Astrocyte (in vitro differentiated cells and primary cell): ENCODE measurements at regions not wholly inside any gene's neighbourhood (a gene's known extent, or its start where the extent isn't known, plus 50 kb on each side); places are given as distances from the start of the nearest gene placed in this dataset.

Source experiments
- DNase-seq: peaks from one replicate; pipeline ENCODE4 v3.0.0-alpha.2; 2010; ENCODE audit warnings: low read depth
- FAIRE-seq: peaks from 2 replicates; lab custom pipeline; 2011; peaks lifted over from hg19 to GRCh38; lab: Jason Lieb, UNC
- H2AFZ ChIP-seq: 2 replicates; pipeline ENCODE4 v1.6.0; 2012; ENCODE audit warnings: low read depth, low read length, inconsistent platforms
- H3K27ac ChIP-seq: 2 replicates; pipeline ENCODE4 v1.5.1; 2011; ENCODE audit warnings: low read depth, low read length, inconsistent platforms
- H3K27me3 ChIP-seq: 2 replicates; pipeline ENCODE4 v1.6.0; 2011; ENCODE audit warnings: low read length, inconsistent platforms; ENCODE audit not compliant: insufficient read depth
- H3K36me3 ChIP-seq: 2 replicates; pipeline ENCODE4 v1.5.1; 2011; ENCODE audit warnings: low read length, inconsistent platforms; ENCODE audit not compliant: insufficient read depth
- H3K4me1 ChIP-seq: 2 replicates; pipeline ENCODE4 v1.5.1; 2011; ENCODE audit warnings: low read length, inconsistent platforms; ENCODE audit not compliant: insufficient read depth
- H3K4me2 ChIP-seq: 2 replicates; pipeline ENCODE4 v1.6.0; 2012; ENCODE audit warnings: low read length, inconsistent platforms
- H3K4me3 ChIP-seq: 2 replicates; pipeline ENCODE4 v1.5.1; 2011; ENCODE audit warnings: low read depth, mild to moderate bottlenecking, low read length, inconsistent platforms; ENCODE audit not compliant: insufficient read depth
- H3K79me2 ChIP-seq: 2 replicates; pipeline ENCODE4 v1.6.0; 2012; ENCODE audit warnings: mild to moderate bottlenecking, low read length, inconsistent platforms; ENCODE audit not compliant: insufficient read depth
- H3K9ac ChIP-seq: 2 replicates; pipeline ENCODE4 v1.6.0; 2012; ENCODE audit warnings: mild to moderate bottlenecking, low read length, inconsistent platforms
- H3K9me3 ChIP-seq: 2 replicates; pipeline ENCODE4 v1.5.1; 2012; ENCODE audit warnings: low read depth, mild to moderate bottlenecking, low read length, inconsistent platforms; ENCODE audit not compliant: insufficient read depth
- H4K20me1 ChIP-seq: 2 replicates; pipeline ENCODE4 v1.6.0; 2012; ENCODE audit warnings: low read length, inconsistent platforms; ENCODE audit not compliant: insufficient read depth
- H3K27ac Mint-ChIP-seq: one replicate; pipeline ENCODE4 v1.8.0; 2021; ENCODE audit warnings: mild to moderate bottlenecking, mixed read lengths; ENCODE audit not compliant: unreplicated experiment
- H3K27me3 Mint-ChIP-seq: one replicate; pipeline ENCODE4 v1.8.0; 2021; ENCODE audit warnings: low read depth, mixed read lengths; ENCODE audit not compliant: unreplicated experiment
- H3K36me3 Mint-ChIP-seq: one replicate; pipeline ENCODE4 v1.8.0; 2021; ENCODE audit warnings: low read depth, mixed read lengths; ENCODE audit not compliant: unreplicated experiment
- H3K4me1 Mint-ChIP-seq: one replicate; pipeline ENCODE4 v1.8.0; 2021; ENCODE audit warnings: low read depth, mixed read lengths; ENCODE audit not compliant: unreplicated experiment
- H3K4me3 Mint-ChIP-seq: one replicate; pipeline ENCODE4 v1.8.0; 2021; ENCODE audit warnings: mild to moderate bottlenecking, moderate library complexity, mixed read lengths; ENCODE audit not compliant: unreplicated experiment
- H3K9me3 Mint-ChIP-seq: one replicate; pipeline ENCODE4 v1.8.0; 2021; ENCODE audit warnings: mild to moderate bottlenecking, mixed read lengths; ENCODE audit not compliant: unreplicated experiment
- EZH2 ChIP-seq: IDR thresholded peaks from 2 replicates; pipeline ENCODE4 v1.6.1; 2012; ENCODE audit warnings: mild to moderate bottlenecking, low read length, inconsistent platforms; ENCODE audit not compliant: insufficient read depth
- TF ChIP-seq, protein P1 (sequence below): IDR thresholded peaks from 2 replicates; pipeline ENCODE4 v1.5.1; 2011; ENCODE audit warnings: low read depth, mild to moderate bottlenecking, inconsistent platforms, low read length, moderate library complexity; ENCODE audit not compliant: insufficient read depth

DNA sequence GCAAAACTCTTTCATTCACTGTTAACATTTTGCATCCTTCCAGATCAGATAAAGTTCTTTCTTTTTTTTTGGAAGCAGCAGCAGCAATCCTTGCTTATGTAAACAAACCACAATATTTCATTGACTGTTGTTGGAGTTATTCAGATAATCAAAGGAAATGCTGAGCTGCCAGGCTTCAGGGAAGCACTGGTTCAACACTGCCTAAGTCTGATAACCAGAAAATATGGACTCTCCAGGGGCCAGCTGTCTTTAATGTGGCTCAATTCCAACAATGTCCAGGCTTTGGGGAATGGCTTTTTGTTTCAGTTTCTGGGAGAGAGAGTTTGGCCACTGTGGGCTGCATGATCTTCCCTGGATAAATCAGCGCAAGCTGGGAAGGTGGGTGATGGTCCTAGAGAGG is 354.3 kb downstream of the AKAIN1 start:
- Histone ChIP-seq H3K79me2 (no peaks in the 10 kb centered on the region), H3K9me3 (no peaks in the 10 kb centered on the region), H3K27me3 (no peaks in the 10 kb centered on the region), H3K4me1 (no peaks in the 10 kb centered on the region), H3K27ac (no peak overlapping the region), H4K20me1 (no peaks in the 10 kb centered on the region), H3K4me3 (no peak overlapping the region), H3K4me2 (no peak overlapping the region), H3K9ac (no peak overlapping the region), H2AFZ (no peak overlapping the region), H3K36me3 (no peaks in the 10 kb centered on the region)
- no peaks in the 10 kb centered on the region for H3K36me3 Mint-ChIP-seq
- H3K27ac Mint-ChIP-seq, result peak overlapping the region; percentile 65
- peaks cover 9% of the 10 kb centered on the region for H3K4me1 Mint-ChIP-seq
- FAIRE-seq, result no peak
- TF ChIP-seq, protein P1, sequence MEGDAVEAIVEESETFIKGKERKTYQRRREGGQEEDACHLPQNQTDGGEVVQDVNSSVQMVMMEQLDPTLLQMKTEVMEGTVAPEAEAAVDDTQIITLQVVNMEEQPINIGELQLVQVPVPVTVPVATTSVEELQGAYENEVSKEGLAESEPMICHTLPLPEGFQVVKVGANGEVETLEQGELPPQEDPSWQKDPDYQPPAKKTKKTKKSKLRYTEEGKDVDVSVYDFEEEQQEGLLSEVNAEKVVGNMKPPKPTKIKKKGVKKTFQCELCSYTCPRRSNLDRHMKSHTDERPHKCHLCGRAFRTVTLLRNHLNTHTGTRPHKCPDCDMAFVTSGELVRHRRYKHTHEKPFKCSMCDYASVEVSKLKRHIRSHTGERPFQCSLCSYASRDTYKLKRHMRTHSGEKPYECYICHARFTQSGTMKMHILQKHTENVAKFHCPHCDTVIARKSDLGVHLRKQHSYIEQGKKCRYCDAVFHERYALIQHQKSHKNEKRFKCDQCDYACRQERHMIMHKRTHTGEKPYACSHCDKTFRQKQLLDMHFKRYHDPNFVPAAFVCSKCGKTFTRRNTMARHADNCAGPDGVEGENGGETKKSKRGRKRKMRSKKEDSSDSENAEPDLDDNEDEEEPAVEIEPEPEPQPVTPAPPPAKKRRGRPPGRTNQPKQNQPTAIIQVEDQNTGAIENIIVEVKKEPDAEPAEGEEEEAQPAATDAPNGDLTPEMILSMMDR, result no peak
- no peak for TF ChIP-seq EZH2
- no peak overlapping the region for H3K4me3 Mint-ChIP-seq
- DNase-seq, result no peak
- H3K27me3 Mint-ChIP-seq, result no peaks in the 10 kb centered on the region
- no peaks in the 10 kb centered on the region for H3K9me3 Mint-ChIP-seq

DNA sequence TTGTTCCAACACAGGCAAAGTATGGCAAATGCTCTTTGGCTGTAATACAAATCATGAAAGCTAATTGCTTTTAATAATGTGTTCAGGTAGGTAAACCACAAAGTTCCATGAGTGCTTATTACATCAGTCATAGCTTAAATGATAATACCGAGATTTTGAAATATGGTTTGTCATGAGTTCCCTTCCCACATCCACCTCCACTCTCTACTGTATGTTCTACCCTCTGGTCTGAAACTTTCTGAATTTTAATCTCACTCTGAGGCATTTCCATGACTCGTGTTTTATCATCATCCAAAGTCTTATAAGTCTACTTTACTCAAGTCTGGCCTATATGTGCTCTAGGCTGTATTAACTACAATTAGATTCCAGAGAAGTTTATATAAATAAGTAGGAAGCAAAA is 354.8 kb downstream of the AKAIN1 start:
- DNase-seq, result no peak
- no peak overlapping the region for H3K4me3 ChIP-seq
- H3K4me1 Mint-ChIP-seq, result peaks cover 9% of the 10 kb centered on the region
- no peaks in the 10 kb centered on the region for H3K4me1 ChIP-seq
- no peaks in the 10 kb centered on the region for H3K36me3 ChIP-seq
- no peaks in the 10 kb centered on the region for H3K9me3 Mint-ChIP-seq
- no peak overlapping the region for H3K4me3 Mint-ChIP-seq
- no peaks in the 10 kb centered on the region for H4K20me1 ChIP-seq
- H3K9me3 ChIP-seq, result no peaks in the 10 kb centered on the region
- H3K36me3 Mint-ChIP-seq, result no peaks in the 10 kb centered on the region
- H3K27me3 Mint-ChIP-seq, result no peaks in the 10 kb centered on the region
- TF ChIP-seq EZH2, result no peak
- TF ChIP-seq, protein P1, result no peak
- no peak overlapping the region for H3K27ac ChIP-seq
- FAIRE-seq, result no peak
- no peak overlapping the region for H2AFZ ChIP-seq
- H3K27me3 ChIP-seq, result no peaks in the 10 kb centered on the region
- H3K79me2 ChIP-seq, result no peaks in the 10 kb centered on the region
- no peak overlapping the region for H3K27ac Mint-ChIP-seq
- H3K9ac ChIP-seq, result no peak overlapping the region
- H3K4me2 ChIP-seq, result no peak overlapping the region

DNA sequence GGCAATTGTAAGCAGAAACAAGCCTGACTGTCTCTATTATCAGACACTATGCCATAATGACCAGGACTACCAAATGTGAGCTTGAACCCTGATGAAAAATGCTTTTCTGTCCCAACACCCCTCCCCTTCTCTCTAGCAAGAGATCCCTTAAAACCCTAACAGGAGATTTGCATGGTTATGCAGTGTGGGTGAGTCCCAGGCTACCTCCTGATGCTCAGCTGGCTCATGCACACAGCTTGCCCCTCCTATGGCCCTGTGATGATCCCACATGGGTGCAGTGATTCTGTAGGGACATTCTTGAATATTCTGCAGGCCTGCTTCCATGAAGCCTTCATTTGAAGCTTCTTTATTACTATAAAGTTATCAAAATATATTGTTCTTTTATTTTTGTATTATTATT is 357.4 kb downstream of the AKAIN1 start:
- DNase-seq (no peak), FAIRE-seq (no peak)
- Histone ChIP-seq H3K27me3 (no peaks in the 10 kb centered on the region), H3K9ac (no peak overlapping the region), H3K27ac (no peak overlapping the region), H3K4me3 (no peak overlapping the region), H3K9me3 (no peaks in the 10 kb centered on the region), H2AFZ (no peak overlapping the region), H4K20me1 (no peaks in the 10 kb centered on the region), H3K36me3 (no peaks in the 10 kb centered on the region), H3K79me2 (no peaks in the 10 kb centered on the region), H3K4me2 (no peak overlapping the region), H3K4me1 (no peaks in the 10 kb centered on the region)
- Mint-ChIP-seq H3K4me3 (no peak overlapping the region), H3K27me3 (no peaks in the 10 kb centered on the region), H3K27ac (no peak overlapping the region), H3K36me3 (no peaks in the 10 kb centered on the region), H3K4me1 (peaks cover 9% of the 10 kb centered on the region), H3K9me3 (no peaks in the 10 kb centered on the region)
- TF ChIP-seq EZH2, result no peak
